GM19035 (cell line): ENCODE measurements at regions not wholly inside any gene's neighbourhood (a gene's known extent, or its start where the extent isn't known, plus 50 kb on each side); places are given as distances from the start of the nearest gene placed in this dataset.
"Not testable (repeated sequence)": the region's sequence is repeated elsewhere in the genome, so short reads cannot be mapped to it uniquely, and the experiment has no call there.

ENCODE experiments used
- ATAC-seq: cut with Tn5 transposase; IDR thresholded peaks from one replicate; pipeline ENCODE4 v1.9.1; 2021; ENCODE audit not compliant: unreplicated experiment

DNA sequence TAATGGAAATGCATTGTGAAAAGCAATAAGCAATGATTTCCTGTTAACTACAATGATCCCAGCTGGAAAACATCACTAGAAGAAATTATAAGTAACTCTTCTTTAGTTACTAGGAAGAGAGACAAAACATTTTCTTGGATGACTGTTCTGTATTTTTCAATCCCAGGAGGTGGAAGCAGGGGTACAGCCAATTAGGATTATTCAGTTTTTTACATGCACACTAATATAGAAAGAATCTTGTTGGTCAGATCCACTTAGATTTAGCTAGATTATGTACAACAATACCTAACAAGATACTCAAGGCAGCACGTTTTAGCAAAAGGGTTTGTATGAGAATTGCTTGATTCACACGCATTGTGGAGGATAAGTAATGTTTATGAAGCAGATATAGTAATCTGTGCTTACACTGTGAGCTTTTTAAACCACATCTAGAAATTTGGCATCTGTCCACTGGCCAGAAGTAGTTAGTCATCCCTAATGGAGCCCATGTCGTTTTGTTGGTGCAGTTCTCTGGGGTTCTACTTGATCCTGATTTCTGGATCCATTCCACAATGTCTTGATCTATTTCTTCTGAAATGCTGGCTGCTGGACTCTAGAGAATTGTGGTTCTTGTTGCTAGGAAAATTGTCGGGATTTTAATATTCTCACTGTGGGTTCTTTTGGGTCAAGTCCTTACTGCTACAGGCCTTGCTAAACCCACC lies 199.7 kb downstream of the ADCYAP1 start:
- ATAC-seq = no peak

DNA sequence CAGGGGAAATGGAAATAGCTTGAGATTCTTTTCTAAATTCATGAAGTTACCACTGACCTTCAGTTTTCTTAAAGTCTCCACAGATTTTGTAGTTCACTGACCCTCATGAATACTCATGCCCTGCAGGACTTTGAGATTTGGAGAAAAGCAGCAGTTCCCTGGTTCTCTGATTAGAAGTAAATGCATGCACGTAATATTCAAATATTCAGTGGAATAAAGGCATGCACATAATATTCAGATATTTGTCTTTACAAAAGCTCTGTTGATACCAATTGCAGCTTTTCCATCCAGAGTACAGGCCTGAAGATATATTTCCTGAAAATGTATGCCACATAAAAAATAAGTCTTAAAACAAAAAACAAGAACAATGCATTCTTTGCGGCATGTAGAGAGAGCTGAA lies 219.8 kb downstream of the ADCYAP1 start:
- ATAC-seq = no peak

DNA sequence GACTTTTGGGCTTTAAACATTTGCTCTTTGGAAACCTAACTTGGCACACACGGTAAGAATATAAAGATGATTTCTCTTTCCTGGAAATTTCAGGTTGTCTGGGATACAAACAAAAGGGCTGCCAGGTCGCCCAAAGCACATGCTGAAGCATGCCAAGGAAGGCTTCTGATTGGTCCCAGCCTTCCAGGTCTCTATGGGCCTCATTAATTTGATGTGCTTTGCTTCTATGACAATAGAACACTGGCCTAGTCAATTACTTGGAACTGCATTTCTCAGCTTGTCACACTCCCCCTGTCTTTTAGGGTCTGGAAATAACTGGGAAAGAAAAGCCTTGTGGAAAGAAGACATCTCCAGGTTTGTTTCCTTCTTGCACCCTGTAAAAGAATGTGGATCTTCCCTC lies 228.9 kb downstream of the ADCYAP1 start:
- no peak for ATAC-seq

DNA sequence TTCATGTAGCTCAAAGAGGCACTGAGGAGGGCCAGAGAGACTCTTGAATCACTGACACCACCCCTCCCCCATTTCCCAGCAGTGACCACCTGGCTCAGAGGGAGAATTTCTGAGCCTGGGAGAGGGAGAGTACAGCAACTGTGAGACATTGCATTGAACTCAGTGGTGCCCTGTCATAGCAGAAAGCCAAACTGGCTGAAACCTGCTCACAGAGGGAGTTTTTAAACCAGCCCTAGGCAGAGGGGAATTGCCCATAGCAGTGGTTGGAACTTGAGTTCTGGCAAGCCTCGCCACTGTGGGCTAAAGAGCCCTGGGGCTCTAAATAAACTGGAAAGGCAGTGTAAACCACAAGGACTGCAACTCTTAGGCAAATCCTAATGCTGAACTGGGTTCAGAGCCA lies 243.1 kb downstream of the ADCYAP1 start:
- no peak for ATAC-seq

DNA sequence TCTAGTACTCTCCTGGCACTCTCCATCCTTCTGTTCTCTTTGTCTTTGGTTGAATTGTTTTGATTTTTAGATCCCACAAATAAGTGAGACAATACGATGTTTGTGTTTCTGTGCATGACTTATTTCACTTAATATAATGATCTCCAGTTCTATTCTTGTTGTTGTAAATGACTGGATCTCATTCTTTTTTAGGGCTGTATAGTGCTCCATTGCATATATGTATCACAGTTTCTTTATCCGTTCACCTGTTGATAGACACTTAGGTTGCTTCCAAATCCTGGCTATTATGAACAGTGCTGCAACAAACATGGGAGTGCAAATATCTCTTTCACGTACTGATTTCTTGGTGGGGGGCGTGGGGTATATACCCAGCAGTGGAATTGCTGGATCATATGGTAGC lies 245.0 kb downstream of the ADCYAP1 start:
- ATAC-seq = no peak

DNA sequence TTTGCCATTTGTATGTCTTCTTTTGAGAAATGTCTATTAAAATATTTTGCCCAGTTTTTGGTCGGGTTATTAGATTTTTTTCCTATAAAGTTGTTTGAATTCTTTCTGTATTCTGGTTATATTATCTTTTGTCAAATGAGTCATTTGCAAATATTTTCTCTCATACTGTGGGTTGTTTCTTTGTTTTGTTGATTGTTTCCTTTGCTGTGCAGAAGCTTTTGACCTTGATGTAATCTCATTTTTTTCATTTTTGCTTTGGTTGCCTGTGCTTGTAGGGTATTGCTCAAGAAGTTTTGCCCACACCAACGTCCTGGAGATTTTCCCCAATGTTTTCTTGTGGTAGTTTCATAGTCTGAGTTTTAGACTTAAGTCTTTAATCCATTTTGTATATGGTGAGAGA lies 245.7 kb downstream of the ADCYAP1 start:
- no peak for ATAC-seq

DNA sequence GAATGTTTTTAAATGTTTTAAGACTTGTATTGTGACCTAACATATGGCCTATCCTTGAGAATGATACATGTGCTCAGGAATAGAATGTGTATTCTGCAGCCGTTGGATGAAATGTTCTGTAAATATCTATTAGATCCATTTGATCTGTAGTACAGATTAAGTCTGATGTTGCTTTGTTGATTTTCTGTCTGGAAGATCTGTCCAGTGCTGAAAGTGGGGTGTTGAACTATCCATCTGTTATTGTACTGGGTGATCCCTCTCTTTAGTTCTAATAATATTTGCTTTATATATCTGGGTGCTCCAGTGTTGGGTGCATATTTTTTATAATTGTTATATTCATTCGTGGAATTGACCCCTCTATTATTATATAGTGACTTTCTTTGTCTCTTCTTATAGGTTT lies 248.3 kb downstream of the ADCYAP1 start:
- not testable (repeated sequence) for ATAC-seq

DNA sequence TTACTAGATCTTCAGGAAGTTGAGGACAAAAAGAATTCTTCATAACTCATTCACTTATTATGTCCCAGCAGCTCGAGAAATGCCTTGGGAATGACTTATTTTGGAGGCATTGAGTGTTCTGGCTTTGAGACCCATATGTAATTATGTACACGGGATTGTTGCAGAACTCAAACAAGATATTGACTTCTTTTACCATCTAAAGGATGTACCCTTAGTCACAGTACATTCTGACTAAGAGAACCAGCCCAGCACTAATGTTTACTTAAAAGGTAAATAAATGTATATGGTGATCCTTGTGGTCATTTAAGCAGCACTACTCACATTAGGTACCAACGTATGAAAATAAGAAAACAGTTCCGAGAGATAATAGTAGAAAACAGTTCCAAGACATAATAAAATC lies 268.9 kb downstream of the ADCYAP1 start:
- ATAC-seq = no peak

DNA sequence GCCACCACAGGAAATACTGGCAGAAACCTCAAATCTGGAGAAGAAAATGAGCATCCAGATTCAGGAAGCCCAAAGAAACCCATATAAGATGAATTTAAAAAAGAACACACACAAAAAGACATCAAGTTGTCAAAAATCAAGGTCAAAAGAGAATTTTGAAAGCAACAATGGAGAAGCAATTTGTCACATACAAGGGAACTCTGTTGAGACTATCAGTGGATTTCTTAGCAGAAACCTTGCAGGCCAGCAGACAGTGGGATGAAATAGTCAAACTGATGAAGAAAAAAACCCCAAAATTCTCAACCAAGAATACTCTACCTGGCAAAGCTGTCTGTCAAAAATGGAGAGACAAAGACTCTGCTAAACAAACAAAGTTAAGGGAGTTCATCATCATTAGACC lies 272.6 kb downstream of the ADCYAP1 start:
- ATAC-seq = no peak

DNA sequence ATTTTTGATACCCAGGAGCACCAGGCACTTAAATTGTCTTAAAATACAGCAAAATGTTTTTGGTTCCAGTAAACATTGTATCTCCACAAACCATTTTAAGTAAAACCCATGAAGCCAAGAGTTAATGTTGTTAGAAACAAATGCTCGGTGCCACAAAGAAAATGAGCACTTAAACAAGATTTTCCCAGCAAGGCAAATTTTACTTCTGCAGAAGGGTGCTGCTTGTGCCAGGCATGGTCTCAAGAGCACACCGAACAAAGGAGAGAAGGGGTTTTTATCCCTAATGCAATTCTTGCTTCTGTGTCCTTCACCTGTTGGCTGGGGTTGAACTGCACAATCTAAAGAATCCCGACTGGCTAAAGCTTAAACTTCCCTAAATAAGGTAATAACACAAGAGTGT lies 286.7 kb downstream of the ADCYAP1 start:
- ATAC-seq = no peak

DNA sequence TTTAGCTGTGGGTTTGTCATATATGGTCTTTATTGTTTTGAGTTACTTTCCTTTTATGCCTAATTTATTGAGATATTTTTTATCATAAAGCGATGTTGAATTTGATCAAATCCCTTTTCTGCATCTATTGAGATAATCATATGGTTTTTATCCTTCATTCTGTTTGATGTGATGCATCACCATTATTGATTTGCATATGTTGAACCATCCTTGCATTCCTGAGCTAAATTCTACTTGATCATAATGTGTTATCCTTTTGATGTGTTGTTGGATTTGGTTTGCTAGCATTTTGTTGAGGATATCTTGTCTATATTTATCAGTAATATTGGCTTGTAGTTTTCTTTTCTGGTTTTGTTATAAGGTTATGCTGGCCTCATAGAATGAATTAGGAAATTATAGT lies 308.5 kb downstream of the ADCYAP1 start:
- no peak for ATAC-seq

DNA sequence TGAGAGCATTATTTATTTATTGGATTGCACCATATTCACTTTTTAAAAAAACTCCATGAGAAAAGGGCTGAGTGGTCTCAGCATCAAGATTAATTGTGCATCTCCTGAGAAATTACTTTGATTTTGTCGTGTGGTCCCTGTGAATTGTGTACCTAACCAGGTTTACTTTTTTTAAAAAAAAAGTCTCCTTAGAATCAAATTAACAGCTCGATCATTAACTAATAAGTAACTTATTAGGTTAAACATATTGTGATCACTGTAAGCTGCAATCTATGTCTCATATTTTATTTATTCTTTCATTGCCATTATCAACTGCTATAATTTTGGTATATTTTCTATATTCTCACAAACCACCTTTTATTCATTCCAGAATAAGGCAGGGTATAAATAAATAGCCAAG lies 318.2 kb downstream of the ADCYAP1 start:
- ATAC-seq = no peak

DNA sequence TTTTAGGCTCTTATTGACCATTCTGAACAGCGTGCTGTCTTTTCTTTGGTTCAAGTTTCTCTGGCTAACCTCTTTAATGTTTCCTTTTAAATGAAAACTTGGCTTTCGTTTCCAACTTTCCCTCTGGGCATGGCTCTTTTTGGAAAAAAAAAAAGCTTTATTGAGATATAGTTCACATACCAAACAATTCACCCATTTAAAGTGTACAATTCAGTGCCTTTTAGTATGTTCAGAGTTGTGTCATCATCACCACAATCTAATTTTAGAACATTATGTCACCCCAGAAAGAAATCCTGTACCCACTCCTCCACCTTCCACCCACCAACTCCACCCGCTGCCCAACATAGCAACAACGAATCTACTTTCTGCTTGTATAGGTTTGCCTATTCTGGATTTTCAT lies 322.4 kb downstream of the ADCYAP1 start:
- ATAC-seq = no peak

DNA sequence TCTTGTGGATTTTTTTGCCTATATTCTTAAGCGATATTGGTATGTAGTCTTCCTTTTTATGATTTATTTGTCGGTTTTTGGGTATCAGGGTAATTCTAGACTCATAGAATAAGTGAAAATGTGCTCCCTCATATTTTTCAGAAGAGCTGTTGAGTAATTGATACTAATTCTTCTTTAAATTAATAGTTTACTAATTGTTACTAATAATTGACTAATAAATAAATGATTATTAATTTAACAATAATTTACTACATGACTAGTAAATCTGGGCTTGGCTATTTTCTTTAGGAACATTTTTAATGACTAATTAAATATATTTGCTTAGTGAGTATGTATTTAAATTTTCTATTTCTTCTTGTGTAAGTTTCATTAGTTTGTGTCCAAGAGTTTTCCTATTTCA lies 325.0 kb downstream of the ADCYAP1 start:
- ATAC-seq = no peak

DNA sequence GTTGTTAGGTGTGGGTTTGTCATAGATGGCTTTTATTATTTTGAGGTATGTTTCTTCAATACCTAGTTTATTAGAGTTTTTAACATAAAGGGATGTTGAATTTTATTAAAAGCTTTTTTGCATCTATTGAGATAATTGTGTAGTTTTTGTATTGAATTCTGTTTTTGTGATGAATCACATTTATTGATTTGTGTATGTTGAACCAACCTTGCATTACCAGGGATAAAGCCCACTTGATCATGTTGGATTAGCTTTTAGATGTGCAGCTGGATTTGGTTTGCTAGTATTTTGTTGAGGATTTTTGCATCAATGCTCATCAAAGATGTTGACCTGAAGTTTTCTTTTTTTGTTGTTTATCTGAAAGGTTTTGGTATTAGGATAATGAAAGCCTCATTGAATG lies 328.2 kb downstream of the ADCYAP1 start:
- ATAC-seq = no peak

DNA sequence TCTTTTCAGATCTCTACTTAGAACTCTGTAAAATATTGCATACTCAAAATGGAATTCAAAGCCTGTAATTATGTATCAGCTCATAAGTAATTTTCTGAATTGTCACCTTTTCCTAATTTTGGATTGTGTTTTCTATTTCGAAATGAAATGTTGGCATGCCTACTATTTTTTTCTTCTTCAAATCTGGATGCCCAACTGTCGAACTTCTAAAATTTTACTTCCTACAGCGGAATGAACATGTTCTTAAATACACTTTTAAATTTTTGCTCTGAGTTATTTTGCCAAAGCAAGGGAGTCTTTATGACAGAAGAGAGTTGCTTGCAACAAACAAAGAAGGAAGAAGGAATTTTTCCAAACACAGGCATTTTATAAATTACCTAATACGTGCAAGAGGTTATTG lies 336.0 kb downstream of the ADCYAP1 start:
- no peak for ATAC-seq

DNA sequence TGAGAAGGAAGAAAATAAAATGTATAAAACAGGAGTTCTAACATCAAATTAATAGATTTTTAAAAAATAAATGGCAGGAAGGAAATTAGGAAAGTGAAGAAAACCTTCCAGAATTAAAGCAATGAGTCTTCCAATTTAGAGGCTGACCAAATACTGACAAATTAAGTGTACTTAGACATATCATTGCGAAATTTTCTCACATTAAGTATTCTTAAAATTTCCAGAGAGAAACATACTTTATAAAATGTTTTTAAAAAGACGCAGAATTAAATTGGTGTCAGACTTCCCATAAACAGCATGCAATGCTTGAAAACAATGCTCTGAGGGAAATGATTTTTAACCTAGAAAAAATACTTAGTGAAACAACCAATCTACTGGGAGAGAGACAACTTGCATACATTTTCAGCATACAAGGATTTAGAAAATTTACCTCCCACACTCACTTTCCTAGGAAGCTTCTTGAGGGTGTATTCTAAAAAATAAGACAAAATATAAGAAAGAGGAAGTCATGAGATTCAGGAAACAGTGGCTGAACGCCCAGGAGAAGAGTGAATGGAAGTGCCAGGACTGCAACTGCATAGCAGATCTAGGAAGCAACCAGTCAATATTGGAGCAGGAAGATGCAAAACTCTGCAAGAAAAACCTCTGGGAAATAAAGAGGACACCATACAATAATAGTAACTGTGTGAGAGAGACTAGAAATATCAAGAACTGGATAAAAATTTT lies 339.9 kb downstream of the ADCYAP1 start:
- no peak for ATAC-seq

DNA sequence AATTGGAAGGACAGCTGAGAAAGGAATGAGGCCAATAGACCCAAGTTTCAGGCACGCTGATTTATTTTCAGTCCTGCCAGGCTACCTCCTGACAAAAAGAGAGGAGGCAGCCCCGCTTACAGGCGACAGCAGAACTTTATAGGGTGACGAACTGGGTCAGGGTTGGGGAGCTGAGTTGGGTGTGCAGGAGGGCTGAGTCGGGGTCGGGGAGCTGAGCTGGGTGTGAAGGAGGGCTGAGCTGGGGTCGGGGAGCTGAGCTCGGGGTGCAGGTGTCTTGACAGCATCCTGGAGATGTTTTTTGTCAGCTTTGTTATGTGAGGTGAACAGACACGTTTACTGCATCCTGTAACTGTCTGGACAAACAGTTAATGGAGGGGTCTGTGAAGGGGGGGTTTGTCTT lies 342.2 kb downstream of the ADCYAP1 start:
- no peak for ATAC-seq

DNA sequence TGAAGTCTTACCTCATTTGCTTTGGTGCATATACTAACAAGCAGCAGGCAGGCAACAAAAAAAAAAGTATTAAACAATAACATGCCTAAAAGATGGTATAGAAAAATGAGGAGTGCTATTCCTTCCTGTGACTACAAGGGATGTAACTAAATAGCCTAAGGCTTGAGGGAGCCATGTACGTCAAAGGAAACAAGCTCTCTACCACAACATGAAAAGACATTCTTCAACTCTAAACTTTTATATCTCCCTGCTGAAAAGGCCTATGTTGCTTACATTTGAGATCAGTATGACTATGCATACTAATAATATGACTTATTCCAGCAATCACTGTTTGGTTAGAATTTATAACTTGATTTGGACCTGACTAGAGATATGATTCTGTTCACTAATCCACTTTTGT lies 347.9 kb downstream of the ADCYAP1 start:
- no peak for ATAC-seq

DNA sequence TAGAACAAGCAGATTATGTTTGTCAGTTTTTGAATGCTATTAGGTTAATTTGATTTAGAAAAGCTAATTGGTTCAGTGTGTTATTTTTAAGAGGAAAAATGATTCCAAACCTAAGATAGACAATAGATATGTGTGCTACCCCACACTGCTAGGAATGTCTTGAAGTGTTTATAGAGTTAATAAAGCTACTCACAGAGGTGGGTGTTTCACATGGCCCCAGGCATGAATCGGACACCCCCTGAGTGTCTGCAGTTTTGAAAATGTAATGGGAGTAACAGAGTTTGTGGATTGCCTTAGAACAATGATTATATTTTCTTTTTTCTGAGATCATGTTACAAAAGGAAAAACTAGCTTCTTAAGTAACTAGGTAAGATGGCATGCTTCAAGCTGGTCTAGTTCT lies 348.3 kb downstream of the ADCYAP1 start:
- no peak for ATAC-seq

DNA sequence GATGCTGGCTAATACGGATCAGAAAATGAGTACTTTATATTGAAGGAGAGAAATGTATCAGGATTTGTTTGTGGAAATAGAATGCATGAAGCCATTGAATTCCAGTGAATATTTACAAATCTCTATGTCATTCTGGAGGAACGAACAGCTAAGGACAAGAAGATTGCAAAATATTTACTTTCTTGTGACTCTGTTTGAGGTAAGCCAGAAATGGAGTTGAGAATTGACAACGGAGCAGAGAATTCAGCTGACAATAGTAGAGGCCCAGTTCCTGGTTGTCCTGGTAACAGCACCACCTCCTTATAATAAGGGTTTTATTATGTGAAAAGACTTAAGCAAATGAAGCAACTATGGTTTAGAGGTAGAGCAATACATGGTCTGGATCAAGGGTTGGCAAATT lies 349.2 kb downstream of the ADCYAP1 start:
- ATAC-seq = no peak

DNA sequence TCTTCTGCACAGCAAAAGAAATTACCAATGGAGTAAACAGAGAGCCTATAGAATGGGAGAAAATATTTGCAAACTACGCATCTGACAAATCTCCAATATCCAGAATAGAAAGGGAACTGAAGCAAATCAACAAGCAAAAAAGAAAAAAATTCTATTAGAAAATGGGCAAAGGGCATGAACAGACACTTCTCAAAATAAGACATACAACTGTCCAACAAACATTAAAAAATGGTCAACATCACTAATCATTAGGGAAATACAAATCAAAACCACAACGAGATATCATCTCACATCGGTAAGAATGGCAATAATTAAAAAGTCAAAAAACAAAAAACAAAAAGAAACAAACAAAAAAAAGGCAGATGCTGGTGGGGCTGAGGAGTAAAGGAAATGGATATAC lies 356.4 kb downstream of the ADCYAP1 start:
- no peak for ATAC-seq

DNA sequence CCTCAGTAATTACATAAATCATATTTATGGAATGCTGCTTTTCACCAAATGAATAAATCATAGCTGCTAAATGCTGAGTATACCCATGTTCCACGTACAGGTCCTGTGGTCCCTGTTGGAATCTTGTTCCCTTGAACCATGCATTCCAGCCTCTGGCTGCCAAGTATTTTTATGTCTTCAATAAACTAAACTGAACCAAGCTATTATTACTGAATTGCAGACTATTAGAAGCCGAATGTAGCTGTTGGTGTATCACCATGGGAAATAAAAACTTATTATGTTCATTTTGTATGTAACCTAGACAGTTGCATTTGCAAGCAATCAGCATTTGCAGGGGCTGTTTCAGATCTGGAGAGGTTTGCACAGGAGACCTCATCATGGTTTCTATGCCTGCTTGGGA lies 362.4 kb downstream of the ADCYAP1 start:
- ATAC-seq = no peak
